CD4-positive, alpha-beta T cell treated with Interleukin-6 at 100 ng/mL for 8 hours (primary cell): ENCODE measurements at regions not wholly inside any gene's neighbourhood (a gene's known extent, or its start where the extent isn't known, plus 50 kb on each side); places are given as distances from the start of the nearest gene placed in this dataset.

ENCODE experiments used
- DNase-seq: peaks from one replicate; pipeline ENCODE4 v3.0.0-alpha.2; 2020; ENCODE audit warnings: mixed read lengths, low spot score

GRCh38 chr21:41076064-41076463 is 91.9 kb upstream of the BACE2 start:
- DNase-seq, result no peak

GRCh38 chr21:41079159-41079558 is 88.8 kb upstream of the BACE2 start:
- DNase-seq, result no peak

- DNase-seq, result no peak
Observed at GRCh38 chr21:41080485-41081121, 87.4 kb upstream of the BACE2 start.

- no peak for DNase-seq
Observed at GRCh38 chr21:41086569-41086968, 81.4 kb upstream of the BACE2 start.

GRCh38 chr21:41090981-41091380 is 77.0 kb upstream of the BACE2 start:
- no peak for DNase-seq

- no peak for DNase-seq
Observed at GRCh38 chr21:41091616-41092015, 76.3 kb upstream of the BACE2 start.

GRCh38 chr21:41092312-41092711 is 75.6 kb upstream of the BACE2 start:
- no peak for DNase-seq

GRCh38 chr21:41095983-41096382 is 72.0 kb upstream of the BACE2 start:
- DNase-seq, result no peak

- DNase-seq, result no peak
Observed at GRCh38 chr21:41098076-41098475, 69.9 kb upstream of the BACE2 start.

GRCh38 chr21:41098481-41099042 is 69.4 kb upstream of the BACE2 start:
- DNase-seq, result no peak

- DNase-seq, result no peak
Observed at GRCh38 chr21:41100826-41101550, 67.0 kb upstream of the BACE2 start.

- no peak for DNase-seq
Observed at GRCh38 chr21:41102281-41102680, 65.7 kb upstream of the BACE2 start.

GRCh38 chr21:41107602-41108001 is 60.4 kb upstream of the BACE2 start:
- DNase-seq, result no peak

GRCh38 chr21:41108668-41109585 is 59.0 kb upstream of the BACE2 start:
- DNase-seq, result no peak

- no peak for DNase-seq
Observed at GRCh38 chr21:41110161-41110560, 57.8 kb upstream of the BACE2 start.

GRCh38 chr21:41110664-41111063 is 57.3 kb upstream of the BACE2 start:
- DNase-seq, result no peak

- no peak for DNase-seq
Observed at GRCh38 chr21:41111681-41112080, 56.3 kb upstream of the BACE2 start.

- peak; percentile 2 for DNase-seq
Observed at GRCh38 chr21:41112740-41113692, 54.9 kb upstream of the BACE2 start.

- no peak for DNase-seq
Observed at GRCh38 chr21:41115851-41116250, 52.1 kb upstream of the BACE2 start.
